Ureter (tissue), 1 donor: ENCODE measurements at regions not wholly inside any gene's neighbourhood (a gene's known extent, or its start where the extent isn't known, plus 50 kb on each side); places are given as distances from the start of the nearest gene placed in this dataset.
A peak's percentile ranks its signal among the peaks of the same experiment; 100 is the strongest.
"Not testable (repeated sequence)": the region's sequence is repeated elsewhere in the genome, so short reads cannot be mapped to it uniquely, and the experiment has no call there.

Experiments used
- DNase-seq: peaks from one replicate; pipeline ENCODE4 v3.0.0-alpha.2; 2020; ENCODE audit warnings: low spot score
- donor health status: DM: yes; HTN: yes; CAD: no.

- not testable (repeated sequence) for DNase-seq
Measured at GRCh38 chr15:29505535-29505934, 235.9 kb upstream of the NSMCE3 start.

GRCh38 chr15:29490747-29491471, 221.3 kb upstream of the NSMCE3 start:
- no peak for DNase-seq

- DNase-seq, result no peak
Measured at GRCh38 chr15:29480949-29481348, 211.3 kb upstream of the NSMCE3 start.

GRCh38 chr15:29480278-29480677, 210.7 kb upstream of the NSMCE3 start:
- no peak for DNase-seq

- DNase-seq, result no peak
Measured at GRCh38 chr15:29477256-29477655, 207.6 kb upstream of the NSMCE3 start.

GRCh38 chr15:29476503-29477080, 207.0 kb upstream of the NSMCE3 start:
- no peak for DNase-seq

- no peak for DNase-seq
Measured at GRCh38 chr15:29475096-29475495, 205.5 kb upstream of the NSMCE3 start.

GRCh38 chr15:29473621-29474105, 204.0 kb upstream of the NSMCE3 start:
- DNase-seq, result no peak

- no peak for DNase-seq
Measured at GRCh38 chr15:29472901-29473445, 203.4 kb upstream of the NSMCE3 start.

- DNase-seq, result no peak
Measured at GRCh38 chr15:29471757-29472156, 202.1 kb upstream of the NSMCE3 start.

- DNase-seq, result no peak
Measured at GRCh38 chr15:29471306-29471705, 201.7 kb upstream of the NSMCE3 start.

GRCh38 chr15:29470794-29471193, 201.2 kb upstream of the NSMCE3 start:
- peak; percentile 57 for DNase-seq

GRCh38 chr15:29470311-29470710, 200.7 kb upstream of the NSMCE3 start:
- peak; percentile 57 for DNase-seq

GRCh38 chr15:29468899-29469298, 199.3 kb upstream of the NSMCE3 start:
- DNase-seq, result no peak

- DNase-seq, result no peak
Measured at GRCh38 chr15:29467091-29467490, 197.5 kb upstream of the NSMCE3 start.

GRCh38 chr15:29466292-29466691, 196.7 kb upstream of the NSMCE3 start:
- DNase-seq, result no peak

GRCh38 chr15:29465816-29466215, 196.2 kb upstream of the NSMCE3 start:
- DNase-seq, result no peak

- DNase-seq, result no peak
Measured at GRCh38 chr15:29465196-29465595, 195.6 kb upstream of the NSMCE3 start.

GRCh38 chr15:29461877-29462276, 192.3 kb upstream of the NSMCE3 start:
- no peak for DNase-seq

- DNase-seq, result no peak
Measured at GRCh38 chr15:29458361-29458760, 188.7 kb upstream of the NSMCE3 start.

- DNase-seq, result no peak
Measured at GRCh38 chr15:29457729-29458128, 188.1 kb upstream of the NSMCE3 start.

GRCh38 chr15:29456964-29457363, 187.3 kb upstream of the NSMCE3 start:
- no peak for DNase-seq

GRCh38 chr15:29456255-29456654, 186.6 kb upstream of the NSMCE3 start:
- no peak for DNase-seq
